HG03432 (cell line): ENCODE measurements at regions not wholly inside any gene's neighbourhood (a gene's known extent, or its start where the extent isn't known, plus 50 kb on each side); places are given as distances from the start of the nearest gene placed in this dataset.

Experiments
- ATAC-seq: cut with Tn5 transposase; IDR thresholded peaks from one replicate; pipeline ENCODE4 v1.9.1; 2021; ENCODE audit warnings: mild to moderate bottlenecking, moderate library complexity; ENCODE audit not compliant: unreplicated experiment

DNA sequence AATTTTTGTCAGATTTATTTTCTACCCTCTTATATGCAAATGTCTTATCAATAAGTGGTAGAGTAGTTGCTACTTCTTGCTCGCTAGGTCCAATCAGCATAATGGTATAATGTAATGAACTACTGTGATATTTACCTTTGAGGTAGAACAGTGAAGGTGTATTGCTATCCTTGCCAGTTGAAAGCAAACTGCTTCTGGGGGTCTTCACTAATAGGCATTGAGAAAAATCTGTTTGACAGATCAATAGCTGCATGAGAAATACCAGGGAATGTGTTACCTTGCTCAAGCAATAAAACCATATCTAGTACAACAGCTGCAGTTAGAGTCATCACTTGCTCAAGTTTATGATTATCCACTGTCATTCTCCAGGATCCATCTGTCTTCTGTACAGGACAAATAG is 50.1 kb upstream of the EFEMP1 start:
- ATAC-seq, result no peak

DNA sequence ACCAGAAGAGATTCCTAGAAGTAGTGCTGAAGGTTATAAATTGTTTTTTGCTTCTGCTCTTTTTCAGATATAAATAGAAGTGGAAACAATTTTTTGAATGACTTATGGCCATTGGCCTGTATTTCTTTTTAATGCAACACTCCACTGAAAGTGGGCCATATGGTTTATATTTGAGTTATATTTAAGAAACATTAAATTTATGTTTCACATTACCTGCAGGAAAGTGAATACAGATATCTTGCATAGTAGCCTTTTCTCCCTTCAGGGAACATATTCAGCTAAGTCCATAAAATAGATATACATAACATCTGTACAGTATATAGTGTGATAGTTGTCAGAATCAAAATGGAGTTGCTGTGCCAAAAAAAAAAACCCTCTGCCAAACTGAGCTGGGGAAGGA is 53.1 kb upstream of the EFEMP1 start:
- no peak for ATAC-seq

DNA sequence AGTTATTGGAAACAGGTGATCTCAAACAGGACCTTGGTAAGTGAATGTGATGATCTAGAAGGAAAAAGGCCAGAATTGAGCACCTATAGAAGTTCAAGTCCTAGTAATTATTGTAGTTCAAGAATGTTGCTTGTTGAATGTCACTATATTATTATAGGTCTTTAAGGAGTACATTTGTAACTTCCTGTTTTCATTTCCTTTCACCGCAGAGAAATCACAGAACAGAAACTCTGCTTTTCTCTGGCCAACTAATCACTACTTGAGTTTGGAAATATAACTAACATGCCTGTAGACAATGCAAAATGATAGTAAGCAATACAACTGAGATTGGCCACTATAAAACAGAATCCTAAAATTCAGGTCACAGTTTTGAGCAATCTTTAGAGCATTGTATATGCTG is 61.8 kb upstream of the EFEMP1 start:
- ATAC-seq, result peak; percentile 98

DNA sequence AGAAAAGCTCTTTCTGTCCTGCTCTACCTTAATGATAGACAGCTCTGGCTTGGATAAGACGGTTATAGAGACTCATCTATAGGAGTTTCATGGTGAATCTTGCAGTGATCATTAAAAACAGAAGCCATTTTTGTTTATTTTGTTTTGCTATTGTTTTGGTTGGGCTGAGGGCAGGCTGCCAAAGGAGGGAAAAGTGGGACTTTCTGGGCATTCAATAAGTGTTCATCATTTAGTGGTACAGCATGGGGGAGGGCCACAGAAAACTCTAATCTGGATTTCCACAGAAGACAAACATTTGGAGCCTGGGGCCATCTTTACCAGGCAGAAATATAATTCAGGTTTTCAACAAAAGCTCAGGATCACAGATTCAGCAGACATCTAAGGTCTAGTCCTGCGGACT is 62.4 kb upstream of the EFEMP1 start:
- ATAC-seq, result peak; percentile 10

DNA sequence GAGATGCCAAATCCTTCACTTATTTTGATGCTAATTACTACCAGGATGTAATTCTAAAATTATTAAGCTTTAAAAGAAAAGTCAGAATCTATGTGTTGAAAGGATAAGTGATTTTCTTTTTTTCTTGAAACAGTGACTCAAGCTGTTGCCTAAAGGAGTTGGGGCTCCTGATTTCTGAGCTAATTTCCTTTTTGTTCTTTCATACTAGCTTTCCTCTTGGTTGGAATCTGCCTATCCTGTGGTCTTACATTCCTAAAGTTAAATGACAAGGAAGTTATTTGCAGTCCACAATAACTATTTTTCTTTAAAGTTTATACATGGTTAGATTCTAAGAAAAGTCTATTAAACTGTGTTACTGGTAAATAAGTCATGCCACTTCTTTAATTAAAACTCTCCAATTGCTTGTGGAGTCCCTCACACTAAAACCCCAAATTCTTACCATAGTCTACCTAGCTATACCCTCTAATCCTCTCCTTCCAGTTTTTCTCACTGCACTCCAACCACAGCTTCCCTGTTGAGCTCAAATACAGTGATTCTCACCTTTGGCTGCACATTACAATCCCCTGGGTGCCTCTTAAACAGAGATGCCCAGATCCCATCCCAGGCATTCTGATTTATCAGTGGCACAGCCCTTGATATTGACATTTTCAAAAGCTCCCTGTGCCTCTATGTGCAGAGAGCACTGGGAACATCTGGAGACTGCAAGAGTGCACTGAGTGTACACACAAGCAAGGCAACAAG is 63.3 kb upstream of the EFEMP1 start:
- ATAC-seq, result no peak

DNA sequence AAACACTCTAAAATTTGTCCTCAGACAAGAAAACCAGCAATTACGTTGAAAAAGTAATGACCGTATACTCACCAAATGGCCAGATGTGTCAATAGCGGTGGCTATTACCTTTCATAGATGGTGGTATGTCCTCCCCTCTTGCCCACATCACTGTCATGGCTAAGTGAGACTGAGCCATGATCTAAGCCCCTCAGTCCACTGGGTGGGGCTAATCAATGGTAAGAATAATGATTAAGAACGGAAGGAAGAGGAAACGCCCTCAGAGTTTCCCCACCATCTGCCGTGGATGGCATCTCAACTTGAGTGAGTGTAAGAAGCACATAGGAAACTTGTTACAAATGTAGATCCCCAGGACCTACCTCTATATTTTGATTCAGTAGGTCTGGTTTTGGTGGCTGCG is 65.8 kb upstream of the EFEMP1 start:
- ATAC-seq, result no peak

DNA sequence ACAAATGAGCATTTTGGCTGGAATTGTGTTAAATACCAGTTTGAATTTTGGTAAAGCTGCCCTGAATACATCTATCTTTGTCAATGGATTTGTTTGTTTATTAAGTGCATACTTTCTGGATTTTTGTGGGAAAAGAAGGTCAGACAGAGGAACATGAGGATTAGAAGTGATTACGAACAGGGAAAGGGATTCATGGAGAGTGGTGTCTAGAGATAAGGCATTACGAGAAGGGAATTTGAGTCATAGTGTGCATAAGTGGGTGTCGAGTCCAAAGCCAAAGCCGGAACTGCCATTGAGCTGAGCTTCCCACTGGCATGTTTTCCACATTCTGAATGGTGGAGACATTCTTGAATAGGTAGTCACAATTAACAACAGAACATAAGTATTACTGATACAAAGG is 68.9 kb upstream of the EFEMP1 start:
- no peak for ATAC-seq

DNA sequence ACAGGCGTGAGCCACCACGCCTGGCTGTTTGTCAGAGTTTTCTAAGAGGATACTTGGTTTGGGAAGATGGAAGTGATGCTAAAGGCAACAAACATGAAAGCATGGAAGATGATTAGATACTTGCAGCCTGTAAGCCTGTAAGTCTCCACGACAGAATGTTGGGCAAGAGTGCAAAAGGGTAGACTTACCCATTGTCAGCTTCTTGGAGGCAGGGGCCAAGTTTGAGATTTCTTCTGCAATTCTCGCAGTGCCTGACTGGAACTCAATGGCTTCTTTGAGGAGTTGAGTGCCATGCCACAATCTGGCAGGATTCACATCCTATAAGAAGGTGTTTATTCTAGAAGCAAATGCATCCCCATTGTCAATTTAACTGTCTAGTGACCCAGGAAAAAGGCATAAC is 70.1 kb upstream of the EFEMP1 start:
- ATAC-seq, result no peak

DNA sequence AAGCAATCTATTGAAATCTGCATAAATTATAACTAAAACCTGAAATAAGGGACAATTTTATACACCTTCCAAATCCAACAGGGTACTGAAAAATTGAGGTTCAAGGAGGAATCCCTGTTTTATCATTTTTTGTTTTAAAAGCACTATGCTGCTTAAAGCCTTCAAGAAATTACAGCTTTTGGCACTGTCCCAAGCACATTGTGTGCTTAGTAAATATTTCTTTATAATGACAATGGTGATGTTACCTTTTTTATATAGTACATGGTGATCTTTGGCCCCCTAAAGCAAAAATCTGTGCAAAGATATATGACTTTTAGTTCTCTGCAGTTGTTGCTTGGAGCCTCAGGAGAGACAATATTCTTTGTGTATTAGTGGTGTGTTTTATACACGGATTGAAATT is 71.6 kb upstream of the EFEMP1 start:
- no peak for ATAC-seq

DNA sequence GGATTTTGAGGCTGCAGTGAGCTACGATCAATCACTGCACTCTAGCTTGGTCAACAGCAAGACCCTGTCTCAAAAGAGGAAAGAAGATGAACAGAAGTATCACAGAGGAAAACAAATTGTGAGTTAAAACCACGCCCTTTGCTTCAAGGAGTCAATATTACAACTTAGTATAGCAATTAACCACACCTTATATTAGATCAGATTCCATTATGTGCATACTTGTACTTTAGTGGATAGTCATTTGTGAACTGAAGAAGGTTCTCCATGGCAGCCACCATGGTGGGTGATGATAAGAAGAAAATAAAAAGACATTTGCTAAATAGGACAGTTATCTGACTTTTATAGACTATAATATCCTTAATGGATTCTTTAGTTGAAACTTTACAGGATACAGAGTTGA is 72.3 kb upstream of the EFEMP1 start:
- ATAC-seq, result no peak

DNA sequence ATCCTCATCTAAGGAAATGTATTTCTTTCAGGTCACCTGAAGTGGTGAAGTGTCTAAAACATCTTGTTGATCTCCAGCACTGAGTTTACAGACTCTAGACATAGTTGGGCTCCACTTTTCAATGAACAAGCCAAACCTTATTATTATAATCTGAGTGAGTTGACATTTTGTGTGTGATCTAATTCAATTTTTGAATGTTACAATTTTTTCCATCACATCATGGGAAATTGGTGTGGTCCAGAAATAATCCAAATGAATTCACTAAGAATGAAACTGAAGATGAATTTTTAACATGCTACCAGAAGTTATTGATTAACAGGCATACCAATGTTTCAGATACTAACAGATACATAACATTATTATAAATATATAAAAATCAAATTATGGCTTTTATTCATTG is 75.6 kb upstream of the EFEMP1 start:
- ATAC-seq, result no peak

DNA sequence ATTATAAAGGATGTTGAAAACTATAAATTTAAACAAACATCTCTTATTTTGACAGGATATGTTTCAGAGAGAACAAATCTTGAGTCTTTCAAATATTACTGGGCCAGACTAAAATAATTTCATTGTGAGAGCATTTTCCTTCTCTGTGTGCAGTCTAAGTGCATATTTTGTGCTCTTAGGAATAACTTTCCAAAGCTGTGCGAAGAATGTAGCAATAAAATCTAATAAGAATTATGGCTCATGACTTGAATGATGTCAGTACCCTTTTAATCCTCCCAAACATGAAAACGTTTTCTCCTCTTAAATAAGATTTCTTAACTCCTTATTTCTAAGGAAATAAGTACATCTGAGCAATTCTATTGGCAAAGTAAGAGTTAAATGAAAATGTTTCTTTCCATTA is 76.2 kb upstream of the EFEMP1 start:
- no peak for ATAC-seq

DNA sequence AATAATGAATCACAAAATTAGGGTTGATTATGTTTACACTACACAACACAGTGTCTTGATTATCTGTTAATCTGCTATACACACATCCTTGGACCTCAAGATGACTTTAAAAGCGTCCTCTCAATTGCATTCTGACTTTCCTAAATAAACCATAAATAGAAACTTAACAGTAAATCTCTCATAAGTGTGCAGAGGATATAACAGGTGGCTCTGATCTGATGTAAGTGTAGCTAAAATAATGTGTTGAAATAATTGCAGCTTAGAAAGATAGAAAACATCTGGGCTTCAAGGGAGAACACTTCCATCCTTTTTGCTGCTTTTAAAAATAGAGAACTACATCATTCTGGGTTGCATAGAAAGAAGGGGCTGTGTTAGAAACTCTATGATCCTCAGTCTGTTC is 78.4 kb upstream of the EFEMP1 start:
- no peak for ATAC-seq

DNA sequence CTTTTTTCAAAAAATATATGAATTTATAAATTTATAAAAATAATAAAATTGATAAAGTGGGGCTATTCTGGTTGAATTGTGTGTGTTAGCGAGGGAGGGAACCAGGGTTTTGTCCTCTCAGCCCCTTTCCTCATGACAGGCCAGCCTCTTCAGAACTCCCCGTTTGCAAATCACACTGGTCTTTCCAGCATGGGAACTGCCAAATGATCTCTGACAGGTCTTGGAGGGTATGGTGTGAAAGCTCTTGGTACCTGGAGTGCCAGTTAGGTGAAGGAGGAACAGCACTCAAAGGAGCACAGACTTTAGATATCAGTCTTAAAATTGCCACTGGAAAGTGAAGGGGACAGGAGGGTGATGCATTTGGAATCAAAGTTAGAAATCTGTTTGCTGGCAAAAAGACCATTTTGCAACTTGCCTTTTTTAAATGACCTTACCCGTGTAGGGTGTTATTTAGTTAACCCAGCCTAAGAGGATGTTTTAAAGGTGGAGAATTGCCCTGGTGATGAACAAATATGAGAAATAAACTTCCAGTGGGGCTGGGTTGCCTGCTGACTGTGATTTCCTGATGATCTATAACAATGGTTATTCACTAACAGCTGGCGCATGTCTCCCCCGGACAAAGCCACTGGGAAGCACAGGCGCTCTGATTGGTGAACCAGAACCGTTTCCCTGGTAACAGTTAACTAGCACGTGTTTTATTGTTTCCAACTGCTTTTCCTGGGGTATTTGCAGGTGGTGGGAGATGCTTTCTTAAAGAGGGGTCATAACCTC is 85.3 kb upstream of the EFEMP1 start:
- no peak for ATAC-seq

DNA sequence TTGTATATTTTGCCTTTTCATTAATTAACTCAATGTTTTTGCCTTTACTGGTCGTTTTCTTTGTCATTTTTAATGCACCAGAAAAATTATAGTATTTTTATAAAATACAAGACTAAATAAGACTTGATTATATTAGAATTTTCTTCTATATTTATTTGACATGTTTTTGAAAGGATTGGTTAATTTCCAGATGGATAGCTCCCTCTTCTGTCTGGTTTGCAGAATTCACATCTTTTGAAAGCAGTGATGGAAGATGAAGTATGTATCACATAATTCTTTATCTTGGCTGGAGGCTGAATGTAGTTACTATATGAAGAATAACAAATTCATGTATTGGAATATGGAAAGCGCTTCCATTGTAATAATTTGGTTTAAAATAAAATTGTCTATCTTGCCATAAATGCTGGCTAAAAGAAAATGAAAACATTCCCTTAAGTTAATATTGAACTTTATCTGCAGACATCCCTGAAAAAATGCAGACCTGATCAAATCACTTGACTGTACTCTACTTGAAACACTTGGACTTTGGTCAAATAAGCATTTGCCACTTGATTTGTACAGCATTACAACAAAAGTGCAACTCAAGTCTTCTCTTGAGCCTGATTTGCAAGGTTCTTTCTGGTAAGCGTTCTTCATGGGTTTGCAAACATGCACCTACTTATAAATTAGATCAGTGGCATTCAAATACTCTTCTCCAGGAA is 86.3 kb upstream of the EFEMP1 start:
- no peak for ATAC-seq

DNA sequence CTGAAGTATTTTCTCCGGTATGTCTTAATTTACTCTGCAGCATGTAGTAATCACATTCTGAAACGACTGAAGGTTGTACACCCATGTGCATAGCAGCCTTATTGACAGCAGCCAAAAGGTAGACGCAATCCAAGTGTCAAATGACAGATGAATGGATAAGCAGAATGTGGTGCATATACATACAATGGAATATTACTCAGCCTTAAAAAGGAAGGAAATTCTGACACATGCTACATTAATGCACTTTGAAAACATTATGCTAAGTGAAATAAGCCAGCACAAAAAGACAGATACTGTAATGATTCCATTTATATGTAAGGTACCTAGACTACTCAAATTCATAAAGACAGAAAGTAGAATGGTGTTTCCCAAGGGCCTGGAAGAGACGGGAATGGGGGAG is 88.0 kb upstream of the EFEMP1 start:
- ATAC-seq, result no peak

DNA sequence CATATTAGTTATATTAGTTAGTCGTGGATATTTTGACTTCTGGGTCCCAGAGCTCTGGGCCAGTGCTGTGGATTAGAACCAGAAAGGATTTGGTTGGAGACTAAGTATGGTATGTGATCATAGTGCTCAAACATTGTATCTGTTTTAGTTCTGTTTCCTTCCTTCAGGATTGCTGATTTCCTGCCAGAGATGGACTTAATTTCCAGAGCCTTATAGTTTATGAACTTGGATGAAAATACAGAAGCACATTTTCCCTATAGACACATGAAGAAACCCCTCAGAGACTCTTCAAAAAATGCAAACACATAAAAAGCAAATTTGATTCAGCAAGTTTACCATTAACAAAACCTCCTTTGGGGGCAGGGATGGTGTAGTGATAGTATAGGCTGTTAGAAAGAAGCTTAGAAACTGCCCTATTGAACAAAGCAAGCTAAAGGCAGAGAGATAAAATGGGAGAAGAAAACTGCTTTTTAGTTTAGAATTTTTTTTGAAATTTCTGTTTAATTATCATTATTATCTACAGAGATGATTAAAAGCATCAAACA is 88.7 kb upstream of the EFEMP1 start:
- ATAC-seq, result no peak

DNA sequence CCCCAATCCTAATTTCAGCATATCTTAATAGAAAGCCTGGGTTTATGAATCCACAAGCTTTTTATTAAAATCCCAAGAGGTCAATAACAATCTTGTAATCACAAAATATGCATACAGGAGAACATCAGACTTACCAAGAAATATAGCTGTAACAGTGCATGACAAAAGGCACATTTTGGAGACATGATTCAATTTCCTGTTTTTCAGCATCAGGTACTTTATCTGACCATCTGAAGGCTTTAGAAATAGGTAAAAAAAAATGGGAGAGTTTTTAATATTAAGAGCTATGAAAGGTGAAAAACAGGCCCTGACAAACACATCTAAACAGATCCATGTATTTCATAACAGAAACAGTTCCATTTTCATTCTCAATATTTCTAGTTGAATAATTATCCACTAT is 89.9 kb upstream of the EFEMP1 start:
- no peak for ATAC-seq

DNA sequence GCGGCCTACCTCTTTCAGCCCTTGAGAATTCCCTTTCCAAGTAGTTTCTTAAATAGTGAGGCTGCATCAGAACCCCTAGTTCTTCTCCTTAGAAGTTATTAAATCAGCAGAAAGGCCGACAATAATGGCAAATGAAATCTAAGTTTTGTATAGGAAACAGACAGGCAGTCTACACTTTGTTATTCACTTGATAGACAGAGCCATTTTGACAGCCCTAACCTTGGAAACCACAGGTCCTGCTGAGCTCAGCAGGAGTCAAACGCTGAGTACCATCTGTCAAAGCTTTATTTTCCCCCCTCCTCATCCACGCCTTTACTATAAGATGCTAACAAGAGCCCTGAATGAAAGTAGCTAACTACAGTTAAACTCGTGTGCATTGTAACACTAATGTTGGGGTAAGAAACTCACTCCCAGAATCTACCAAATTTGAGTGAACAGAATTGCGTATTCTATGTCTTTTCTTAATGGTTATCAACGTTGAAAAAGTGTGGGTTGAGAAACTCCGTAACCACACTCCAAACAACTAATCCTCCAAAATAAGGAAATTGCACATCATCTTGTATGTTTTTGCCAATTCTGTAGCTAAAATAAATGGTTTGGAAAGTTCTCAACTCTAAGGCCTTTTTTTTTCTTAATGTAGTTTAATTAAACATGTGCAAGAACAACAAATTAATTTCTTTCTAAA is 90.6 kb upstream of the EFEMP1 start:
- ATAC-seq, result no peak

DNA sequence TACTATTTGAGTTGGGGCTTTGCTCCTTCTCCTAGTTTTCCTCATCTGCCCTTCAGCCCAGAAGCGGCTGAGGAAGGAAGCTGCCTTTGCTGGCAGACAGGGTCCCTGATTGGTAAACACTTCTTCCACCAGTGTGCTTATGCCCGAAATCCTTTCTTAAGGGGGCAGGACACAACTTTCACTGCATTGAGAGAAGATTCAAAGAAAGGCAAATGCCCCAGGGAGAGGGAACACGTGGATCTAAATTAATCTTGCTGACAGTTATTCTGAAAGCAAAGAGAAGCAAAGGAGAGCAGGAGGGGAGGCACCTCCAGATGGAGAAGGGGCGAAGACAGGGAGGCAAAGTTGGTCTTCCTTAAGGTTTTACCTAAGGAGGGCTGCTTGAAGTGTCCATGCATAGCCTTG is 92.1 kb upstream of the EFEMP1 start:
- no peak for ATAC-seq

DNA sequence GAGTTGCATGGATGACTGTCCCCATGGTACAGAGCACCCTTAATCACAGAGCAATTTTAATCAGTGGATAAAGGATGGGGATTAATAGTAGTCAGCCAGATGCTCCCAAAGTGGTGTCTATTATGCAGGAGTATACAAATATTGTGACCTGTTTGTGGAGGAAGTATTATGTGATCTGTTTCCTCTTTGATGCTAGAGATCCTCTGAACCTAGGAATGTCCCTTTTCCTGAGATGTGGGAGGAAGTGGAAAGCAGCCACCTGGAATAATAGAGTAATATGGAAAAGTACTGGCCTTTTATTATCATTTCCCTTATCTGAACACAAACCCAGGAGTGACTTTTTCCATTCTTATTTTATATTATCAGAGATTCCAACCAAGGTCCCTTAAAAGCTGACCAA is 94.2 kb upstream of the EFEMP1 start:
- no peak for ATAC-seq
